ENCODE measurements at regions not wholly inside any gene's neighbourhood (a gene's known extent, or its start where the extent isn't known, plus 50 kb on each side); places are given as distances from the start of the nearest gene placed in this dataset.

GRCh38 chr10:28765641-28766040 lies 88.3 kb downstream of the BAMBI start:
- TF ChIP-seq CTCF (IDR thresholded peaks at IDR 0.05) (no peak), POLR2AphosphoS5 (IDR thresholded peaks at IDR 0.05) (no peak), POLR2A (IDR thresholded peaks at IDR 0.05) (no peak)
